ENCODE measurements at regions not wholly inside any gene's neighbourhood (a gene's known extent, or its start where the extent isn't known, plus 50 kb on each side); places are given as distances from the start of the nearest gene placed in this dataset.
"Not testable (repeated sequence)": the region's sequence is repeated elsewhere in the genome, so short reads cannot be mapped to it uniquely, and the experiment has no call there.

DNA sequence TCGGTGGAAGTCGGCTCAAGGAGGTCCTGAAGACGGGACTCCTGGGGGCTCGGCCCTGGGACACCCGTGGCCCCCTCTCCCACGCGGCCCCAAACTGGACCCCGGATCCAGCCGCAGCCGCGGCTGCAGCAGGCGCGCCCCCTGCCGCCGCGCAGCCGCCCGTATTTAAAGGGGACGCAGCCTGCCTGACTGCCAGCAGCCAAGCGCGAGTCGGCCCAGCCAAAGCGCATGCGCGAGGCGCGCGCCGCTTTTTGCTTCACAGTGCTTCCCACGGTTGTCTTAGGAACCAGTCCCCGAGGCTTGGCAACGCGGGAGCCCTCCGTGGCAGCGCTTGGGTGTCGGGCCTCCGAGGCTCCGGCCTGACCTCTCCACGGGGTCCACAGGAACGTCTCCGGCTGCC, 684.4 kb downstream of the KCNJ18 start:
- H3K36me3 Mint-ChIP-seq; H3K27ac ChIP-seq (ENCODE audit: low read depth, low read length); CTCF ChIA-PET; H3K9me3 ChIP-seq (ENCODE audit: low read length); H3K27ac Mint-ChIP-seq; H3K36me3 ChIP-seq (ENCODE audit: insufficient read depth, low read length); H3K27me3 ChIP-seq (ENCODE audit: insufficient read depth, low read length, poor library complexity, severe bottlenecking); H3K4me1 ChIP-seq (ENCODE audit: insufficient read depth, low read length); H3K4me3 ChIP-seq (ENCODE audit: low read length); H3K27me3 Mint-ChIP-seq; H3K4me3 Mint-ChIP-seq; POLR2A ChIA-PET; DNase-seq; H3K4me1 Mint-ChIP-seq: not testable (repeated sequence)
- peaks cover 4 to 22% (median 10%) of the 10 kb centered on the region in 5 donors for H3K9me3 Mint-ChIP-seq

DNA sequence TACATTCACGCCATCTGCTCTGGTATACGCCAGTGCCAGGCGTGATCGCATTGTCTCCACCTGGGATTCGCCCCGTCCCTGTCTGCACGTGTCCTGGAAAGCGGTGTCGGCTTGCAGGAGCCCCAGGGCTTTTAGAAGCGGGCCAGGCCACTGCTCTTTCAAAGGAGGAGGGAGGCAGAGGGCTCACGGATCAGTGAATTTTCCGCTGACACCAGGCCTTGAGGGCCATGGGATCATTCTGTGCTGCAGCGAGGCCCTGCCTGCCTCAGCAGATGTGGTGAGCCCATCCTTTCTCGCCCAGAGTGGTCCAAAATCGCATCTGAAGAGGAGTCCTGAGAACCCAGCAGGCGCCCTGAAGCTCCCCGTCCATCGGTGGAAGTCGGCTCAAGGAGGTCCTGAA, 686.4 kb downstream of the KCNJ18 start:
- H3K4me3 Mint-ChIP-seq; H3K4me3 ChIP-seq (ENCODE audit: low read length); H3K27me3 ChIP-seq (ENCODE audit: insufficient read depth, low read length, poor library complexity, severe bottlenecking); H3K4me1 ChIP-seq (ENCODE audit: insufficient read depth, low read length); DNase-seq; H3K27ac ChIP-seq (ENCODE audit: low read depth, low read length); H3K9me3 ChIP-seq (ENCODE audit: low read length); H3K4me1 Mint-ChIP-seq; H3K27ac Mint-ChIP-seq; H3K27me3 Mint-ChIP-seq; H3K36me3 ChIP-seq (ENCODE audit: insufficient read depth, low read length); CTCF ChIA-PET; H3K36me3 Mint-ChIP-seq; POLR2A ChIA-PET: not testable (repeated sequence)
- peaks cover 0 to 13% (median 9%) of the 10 kb centered on the region in 5 donors for H3K9me3 Mint-ChIP-seq

DNA sequence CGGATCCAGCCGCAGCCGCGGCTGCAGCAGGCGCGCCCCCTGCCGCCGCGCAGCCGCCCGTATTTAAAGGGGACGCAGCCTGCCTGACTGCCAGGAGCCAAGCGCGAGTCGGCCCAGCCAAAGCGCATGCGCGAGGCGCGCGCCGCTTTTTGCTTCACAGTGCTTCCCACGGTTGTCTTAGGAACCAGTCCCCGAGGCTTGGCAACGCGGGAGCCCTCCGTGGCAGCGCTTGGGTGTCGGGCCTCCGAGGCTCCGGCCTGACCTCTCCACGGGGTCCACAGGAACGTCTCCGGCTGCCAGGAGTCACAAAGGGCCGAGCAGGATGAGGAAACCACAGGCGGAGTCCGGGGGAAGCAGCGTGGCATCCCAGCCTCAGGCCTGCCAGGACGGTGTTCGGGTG, 689.3 kb downstream of the KCNJ18 start:
- H3K4me1 Mint-ChIP-seq, H3K9me3 Mint-ChIP-seq: not testable (repeated sequence)

GRCh38 chr17:22383772-22384460, 691.6 kb downstream of the KCNJ18 start:
- H3K27ac Mint-ChIP-seq; H3K4me3 Mint-ChIP-seq; H3K4me1 ChIP-seq (ENCODE audit: insufficient read depth, low read length); H3K4me3 ChIP-seq (ENCODE audit: low read length); H3K9me3 ChIP-seq (ENCODE audit: low read length); CTCF ChIA-PET; H3K27ac ChIP-seq (ENCODE audit: low read depth, low read length); DNase-seq; H3K9me3 Mint-ChIP-seq; H3K27me3 Mint-ChIP-seq; H3K4me1 Mint-ChIP-seq; POLR2A ChIA-PET; H3K27me3 ChIP-seq (ENCODE audit: insufficient read depth, low read length, poor library complexity, severe bottlenecking); H3K36me3 Mint-ChIP-seq; H3K36me3 ChIP-seq (ENCODE audit: insufficient read depth, low read length): not testable (repeated sequence)

More for the DNA sequence above, 689.3 kb downstream of the KCNJ18 start:
- H3K36me3 Mint-ChIP-seq; POLR2A ChIA-PET; H3K9me3 ChIP-seq (ENCODE audit: low read length); H3K4me3 ChIP-seq (ENCODE audit: low read length); H3K27me3 ChIP-seq (ENCODE audit: insufficient read depth, low read length, poor library complexity, severe bottlenecking); H3K4me1 ChIP-seq (ENCODE audit: insufficient read depth, low read length); H3K27ac ChIP-seq (ENCODE audit: low read depth, low read length); H3K27ac Mint-ChIP-seq; CTCF ChIA-PET; DNase-seq; H3K36me3 ChIP-seq (ENCODE audit: insufficient read depth, low read length); H3K27me3 Mint-ChIP-seq; H3K4me3 Mint-ChIP-seq: not testable (repeated sequence)

- H3K27ac Mint-ChIP-seq; H3K36me3 Mint-ChIP-seq; POLR2A ChIA-PET; CTCF ChIA-PET; H3K27me3 Mint-ChIP-seq; H3K4me3 ChIP-seq (ENCODE audit: low read length); H3K9me3 Mint-ChIP-seq; H3K4me3 Mint-ChIP-seq; H3K4me1 Mint-ChIP-seq; H3K27ac ChIP-seq (ENCODE audit: low read depth, low read length); H3K36me3 ChIP-seq (ENCODE audit: insufficient read depth, low read length); DNase-seq; H3K4me1 ChIP-seq (ENCODE audit: insufficient read depth, low read length); H3K27me3 ChIP-seq (ENCODE audit: insufficient read depth, low read length, poor library complexity, severe bottlenecking); H3K9me3 ChIP-seq (ENCODE audit: low read length): not testable (repeated sequence)
These were observed 692.1 kb downstream of the KCNJ18 start for GRCh38 chr17:22384461-22384800.

DNA sequence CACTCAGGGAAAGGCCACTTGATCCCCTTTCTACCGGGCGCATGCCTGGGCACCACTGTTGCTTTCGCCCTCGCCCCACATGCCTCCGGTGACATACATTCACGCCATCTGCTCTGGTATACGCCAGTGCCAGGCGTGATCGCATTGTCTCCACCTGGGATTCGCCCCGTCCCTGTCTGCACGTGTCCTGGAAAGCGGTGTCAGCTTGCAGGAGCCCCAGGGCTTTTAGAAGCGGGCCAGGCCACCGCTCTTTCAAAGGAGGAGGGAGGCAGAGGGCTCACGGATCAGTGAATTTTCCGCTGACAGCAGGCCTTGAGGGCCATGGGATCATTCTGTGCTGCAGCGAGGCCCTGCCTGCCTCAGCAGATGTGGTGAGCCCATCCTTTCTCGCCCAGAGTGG, 706.1 kb downstream of the KCNJ18 start:
- POLR2A ChIA-PET; H3K36me3 ChIP-seq (ENCODE audit: insufficient read depth, low read length); H3K27ac Mint-ChIP-seq; H3K27me3 Mint-ChIP-seq; H3K4me1 ChIP-seq (ENCODE audit: insufficient read depth, low read length); H3K27me3 ChIP-seq (ENCODE audit: insufficient read depth, low read length, poor library complexity, severe bottlenecking); H3K9me3 Mint-ChIP-seq; H3K4me3 ChIP-seq (ENCODE audit: low read length); H3K9me3 ChIP-seq (ENCODE audit: low read length); H3K36me3 Mint-ChIP-seq; CTCF ChIA-PET; H3K4me1 Mint-ChIP-seq; H3K27ac ChIP-seq (ENCODE audit: low read depth, low read length); H3K4me3 Mint-ChIP-seq; DNase-seq: not testable (repeated sequence)

GRCh38 chr17:22399037-22399436, 706.7 kb downstream of the KCNJ18 start:
- H3K27me3 ChIP-seq (ENCODE audit: insufficient read depth, low read length, poor library complexity, severe bottlenecking); CTCF ChIA-PET; H3K4me3 ChIP-seq (ENCODE audit: low read length); H3K27ac Mint-ChIP-seq; H3K36me3 Mint-ChIP-seq; H3K4me1 Mint-ChIP-seq; H3K4me3 Mint-ChIP-seq; H3K36me3 ChIP-seq (ENCODE audit: insufficient read depth, low read length); H3K27me3 Mint-ChIP-seq; H3K4me1 ChIP-seq (ENCODE audit: insufficient read depth, low read length); H3K27ac ChIP-seq (ENCODE audit: low read depth, low read length); POLR2A ChIA-PET; DNase-seq; H3K9me3 Mint-ChIP-seq; H3K9me3 ChIP-seq (ENCODE audit: low read length): not testable (repeated sequence)

DNA sequence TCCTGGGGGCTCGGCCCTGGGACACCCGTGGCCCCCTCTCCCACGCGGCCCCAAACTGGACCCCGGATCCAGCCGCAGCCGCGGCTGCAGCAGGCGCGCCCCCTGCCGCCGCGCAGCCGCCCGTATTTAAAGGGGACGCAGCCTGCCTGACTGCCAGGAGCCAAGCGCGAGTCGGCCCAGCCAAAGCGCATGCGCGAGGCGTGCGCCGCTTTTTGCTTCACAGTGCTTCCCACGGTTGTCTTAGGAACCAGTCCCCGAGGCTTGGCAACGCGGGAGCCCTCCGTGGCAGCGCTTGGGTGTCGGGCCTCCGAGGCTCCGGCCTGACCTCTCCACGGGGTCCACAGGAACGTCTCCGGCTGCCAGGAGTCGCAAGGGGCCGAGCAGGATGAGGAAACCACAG, 712.8 kb downstream of the KCNJ18 start:
- CTCF ChIA-PET, H3K27me3 Mint-ChIP-seq: not testable (repeated sequence)

DNA sequence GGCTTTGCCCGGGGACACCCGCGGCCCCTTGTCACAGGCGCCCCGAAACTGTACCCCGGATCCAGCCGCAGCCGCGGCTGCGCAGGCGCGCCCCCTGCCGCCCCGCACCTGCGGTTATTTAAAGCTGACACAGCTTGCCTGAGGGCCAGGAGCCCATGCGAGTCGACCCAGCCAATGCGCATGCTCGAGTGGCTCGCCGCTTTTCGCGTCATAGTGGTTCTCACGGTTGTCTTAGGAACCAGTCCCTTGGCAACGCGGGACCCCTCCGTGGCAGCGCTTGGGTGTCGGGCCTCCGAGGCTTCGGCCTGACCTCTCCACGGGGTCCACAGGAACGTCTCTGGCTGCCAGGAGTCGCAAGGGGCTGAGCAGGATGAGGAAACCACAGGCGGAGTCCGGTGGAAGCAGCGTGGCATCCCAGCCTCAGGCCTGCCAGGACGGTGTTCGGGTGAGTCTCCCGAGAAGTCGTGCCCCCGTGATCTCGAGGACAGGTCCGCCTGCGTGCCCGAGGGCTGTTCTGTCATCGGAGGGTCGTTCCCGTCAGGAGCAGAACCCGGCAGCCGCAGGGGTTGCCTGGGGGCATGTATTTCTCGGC, 716.9 kb downstream of the KCNJ18 start:
- H3K4me3 Mint-ChIP-seq = no peak overlapping the region
- Histone ChIP-seq H3K4me1 (ENCODE audit: insufficient read depth, low read length) (no peaks in the 10 kb centered on the region), H3K27me3 (ENCODE audit: insufficient read depth, low read length, poor library complexity, severe bottlenecking) (no peaks in the 10 kb centered on the region), H3K9me3 (ENCODE audit: low read length) (no peaks in the 10 kb centered on the region), H3K4me3 (ENCODE audit: low read length) (no peak overlapping the region), H3K36me3 (ENCODE audit: insufficient read depth, low read length) (no peaks in the 10 kb centered on the region), H3K27ac (ENCODE audit: low read depth, low read length) (no peak overlapping the region)
- CTCF ChIA-PET = no interaction called here
- H3K4me1 Mint-ChIP-seq = no peaks in the 10 kb centered on the region
- peaks cover 0 to 8% (median 4%) of the 10 kb centered on the region in 3 donors for H3K36me3 Mint-ChIP-seq
- DNase-seq = no peak
- no peaks in the 10 kb centered on the region for H3K27me3 Mint-ChIP-seq
- peaks cover 2 to 24% (median 17%) of the 10 kb centered on the region in 5 donors for H3K9me3 Mint-ChIP-seq
- no peak overlapping the region for H3K27ac Mint-ChIP-seq
- POLR2A ChIA-PET = no interaction called here

More for the DNA sequence above, 712.8 kb downstream of the KCNJ18 start:
- H3K9me3 Mint-ChIP-seq; H3K4me3 Mint-ChIP-seq; H3K27ac Mint-ChIP-seq; H3K9me3 ChIP-seq (ENCODE audit: low read length); POLR2A ChIA-PET; H3K27me3 ChIP-seq (ENCODE audit: insufficient read depth, low read length, poor library complexity, severe bottlenecking); DNase-seq; H3K4me1 ChIP-seq (ENCODE audit: insufficient read depth, low read length); H3K36me3 ChIP-seq (ENCODE audit: insufficient read depth, low read length); H3K4me3 ChIP-seq (ENCODE audit: low read length); H3K36me3 Mint-ChIP-seq; H3K4me1 Mint-ChIP-seq; H3K27ac ChIP-seq (ENCODE audit: low read depth, low read length): not testable (repeated sequence)

Data from CD8-positive, alpha-beta memory T cell (primary cell).